BJ (cell line): ENCODE measurements at regions not wholly inside any gene's neighbourhood (a gene's known extent, or its start where the extent isn't known, plus 50 kb on each side); places are given as distances from the start of the nearest gene placed in this dataset.

Source experiments
- CTCF ChIA-PET: fragments of 350-600 bp; formaldehyde crosslinking; extraction: SDS; loops from one replicate; lab custom pipeline; 2021; ENCODE audit warnings: antibody characterized with exemption, inconsistent platforms; lab: Yijun Ruan, JAX
- POLR2A ChIA-PET: fragments of 300-600 bp; sonication (Branson Sonifier 250); formaldehyde crosslinking; extraction: SDS; loops from one replicate; lab custom pipeline; 2021; ENCODE audit warnings: antibody characterized with exemption; lab: Charles Lee
- DNase-seq: peaks from one replicate; pipeline ENCODE4 v3.0.0-alpha.2; 2011; ENCODE audit warnings: low read depth
- H3K27me3 ChIP-seq: 2 replicates; pipeline ENCODE4 v1.6.0; 2011; ENCODE audit warnings: low read length; ENCODE audit not compliant: control insufficient read depth, insufficient read depth
- H3K36me3 ChIP-seq: 2 replicates; pipeline ENCODE4 v1.5.1; 2011; ENCODE audit warnings: low read length; ENCODE audit not compliant: control insufficient read depth, insufficient read depth
- H3K4me3 ChIP-seq: 2 replicates; pipeline ENCODE4 v1.5.1; 2011; ENCODE audit warnings: low read depth, mild to moderate bottlenecking, control low read depth, low read length
- CTCF ChIP-seq: IDR thresholded peaks from 2 replicates; pipeline ENCODE4 v1.5.1; 2011; ENCODE audit warnings: low read depth, mild to moderate bottlenecking, control low read depth, inconsistent platforms, low read length, moderate library complexity; ENCODE audit not compliant: insufficient read depth

DNA sequence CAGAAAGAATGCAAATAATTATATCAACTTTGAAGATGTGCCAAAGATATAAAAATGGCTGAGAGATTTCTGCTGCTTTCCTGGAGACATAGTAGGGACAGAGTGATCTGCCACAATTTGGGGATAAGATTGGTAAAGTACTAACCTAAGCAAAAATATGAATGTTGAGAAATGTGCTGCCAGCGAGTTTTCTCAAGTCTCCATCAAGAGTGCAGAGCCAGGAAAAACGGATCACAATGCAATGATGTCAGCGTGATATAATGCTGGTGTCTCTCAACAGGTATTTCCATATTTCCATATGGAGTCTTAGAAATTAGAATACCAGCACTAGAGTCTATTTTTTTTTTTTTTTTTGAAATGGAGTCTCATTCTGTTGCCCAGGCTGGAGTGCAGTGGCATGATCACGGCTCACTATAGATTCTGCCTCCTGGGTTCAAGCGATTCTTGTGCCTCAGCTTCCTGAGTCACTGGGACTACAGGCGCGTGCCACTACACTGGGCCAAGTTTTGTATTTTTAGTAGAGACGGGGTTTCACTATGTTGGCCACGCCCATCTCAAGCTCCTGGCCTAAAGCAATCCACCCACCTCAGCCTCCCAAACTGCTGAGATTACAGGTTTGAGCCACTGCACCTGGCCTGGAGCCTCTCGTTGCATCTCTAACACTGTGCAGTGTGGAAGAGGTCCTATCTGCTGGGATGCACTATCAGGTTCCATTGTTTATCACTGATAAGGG lies 893.5 kb downstream of the TRIML1 start:
- CTCF ChIA-PET: interaction anchor here (1.4 kb wide), 1 partner anchor 19 kb away, joined by 5 read pairs; no protein-coding TSS in a partner anchor
- Histone ChIP-seq H3K36me3 (no peaks in the 10 kb centered on the region), H3K27me3 (no peaks in the 10 kb centered on the region), H3K4me3 (no peak overlapping the region)
- DNase-seq: no peak
- POLR2A ChIA-PET: no interaction called here
- TF ChIP-seq CTCF: no peak

DNA sequence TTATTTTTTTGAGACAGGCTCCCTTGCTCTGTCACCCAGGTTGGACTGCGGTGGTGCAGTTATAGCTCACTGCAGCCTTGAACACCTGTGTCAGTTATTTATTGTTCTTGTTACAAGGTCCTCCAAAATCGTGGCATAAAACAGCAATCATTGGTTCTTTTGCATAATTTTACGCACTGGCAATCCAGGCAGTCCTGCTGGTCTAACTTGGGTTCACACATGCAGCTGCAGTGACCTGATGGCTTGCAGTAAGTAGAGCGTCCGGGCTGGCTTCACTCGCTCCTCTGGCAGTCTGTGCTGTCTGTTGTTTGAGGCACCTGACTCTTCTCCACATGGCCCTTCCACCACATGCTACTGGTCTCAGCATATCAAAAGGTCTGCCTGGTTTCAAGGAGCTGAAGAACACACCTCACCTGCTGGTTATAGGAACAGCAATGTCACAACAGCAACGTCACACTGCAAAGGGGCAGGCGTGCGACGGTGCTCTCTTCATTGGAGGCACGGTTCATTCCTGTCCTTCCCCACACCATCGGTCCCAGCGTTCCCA lies 894.6 kb downstream of the TRIML1 start:
- CTCF ChIA-PET: no interaction called here
- POLR2A ChIA-PET: no interaction called here
- Histone ChIP-seq H3K36me3 (no peaks in the 10 kb centered on the region), H3K4me3 (no peak overlapping the region), H3K27me3 (no peaks in the 10 kb centered on the region)
- no peak for TF ChIP-seq CTCF
- no peak for DNase-seq

- DNase-seq: no peak
- H3K36me3 ChIP-seq: no peaks in the 10 kb centered on the region
- ChIA-PET POLR2A (no interaction called here), CTCF (no interaction called here)
- no peaks in the 10 kb centered on the region for H3K27me3 ChIP-seq
- TF ChIP-seq CTCF: no peak
- H3K4me3 ChIP-seq: no peak overlapping the region
Measured at GRCh38 chr4:189035091-189035490, 895.9 kb downstream of the TRIML1 start.

- TF ChIP-seq CTCF: no peak
- no peak overlapping the region for H3K4me3 ChIP-seq
- no peaks in the 10 kb centered on the region for H3K36me3 ChIP-seq
- H3K27me3 ChIP-seq: no peaks in the 10 kb centered on the region
- ChIA-PET CTCF (no interaction called here), POLR2A (no interaction called here)
- no peak for DNase-seq
Measured at GRCh38 chr4:189035654-189036053, 896.4 kb downstream of the TRIML1 start.

GRCh38 chr4:189036906-189037305 lies 897.7 kb downstream of the TRIML1 start:
- H3K27me3 ChIP-seq: no peaks in the 10 kb centered on the region
- H3K36me3 ChIP-seq: no peaks in the 10 kb centered on the region
- no peak for TF ChIP-seq CTCF
- H3K4me3 ChIP-seq: no peak overlapping the region
- ChIA-PET POLR2A (no interaction called here), CTCF (no interaction called here)
- no peak for DNase-seq
